ENCODE measurements at regions not wholly inside any gene's neighbourhood (a gene's known extent, or its start where the extent isn't known, plus 50 kb on each side); places are given as distances from the start of the nearest gene placed in this dataset.
A peak's percentile ranks its signal among the peaks of the same experiment; 100 is the strongest.

- CTCF ChIA-PET: no interaction called here
- Histone ChIP-seq H3K9me3 (ENCODE audit: control extremely low read depth in 1 of 5, control insufficient read depth in 4 of 5, insufficient read depth in 2 of 5, low read depth in 1 of 5, low read length in 4 of 5) (no peaks in the 10 kb centered on the region), H3K4me1 (ENCODE audit: control extremely low read depth in 1 of 4, control insufficient read depth in 4 of 4, insufficient read depth in 4 of 4, low read length in 3 of 4) (peaks cover 0 to 4% (median 0%) of the 10 kb centered on the region in 4 experiments), H3K27ac (ENCODE audit: insufficient read depth in 1 of 2, low read depth in 1 of 2, low read length in 2 of 2, poor library complexity in 1 of 2, severe bottlenecking in 2 of 2) (no peak overlapping the region), H3K36me3 (ENCODE audit: control insufficient read depth in 4 of 4, insufficient read depth in 4 of 4, low read length in 3 of 4) (no peaks in the 10 kb centered on the region), H3K27me3 (replicated peaks in 2 of 5; ENCODE audit: control insufficient read depth in 4 of 5, insufficient read depth in 5 of 5, low read length in 4 of 5) (no peaks in the 10 kb centered on the region), H3K4me3 (ENCODE audit: control insufficient read depth in 1 of 7, extremely low read depth in 1 of 7, insufficient read depth in 4 of 7, low read depth in 2 of 7, low read length in 6 of 7) (no peak overlapping the region)
- POLR2A ChIA-PET: no interaction called here
- WGBS (ENCODE audit: insufficient coverage): no CpG with 5 or more reads among the region's 4 CpGs
- DNase-seq: no peak
Observed at GRCh38 chr5:57325678-57326397, 152.0 kb downstream of the GPBP1 start.

- ChIA-PET POLR2A (no interaction called here), CTCF (no interaction called here)
- Histone ChIP-seq H3K4me3 (ENCODE audit: control insufficient read depth in 1 of 7, extremely low read depth in 1 of 7, insufficient read depth in 4 of 7, low read depth in 2 of 7, low read length in 6 of 7) (no peak overlapping the region), H3K4me1 (ENCODE audit: control extremely low read depth in 1 of 4, control insufficient read depth in 4 of 4, insufficient read depth in 4 of 4, low read length in 3 of 4) (peaks cover 0 to 9% (median 0%) of the 10 kb centered on the region in 4 experiments), H3K27me3 (replicated peaks in 2 of 5; ENCODE audit: control insufficient read depth in 4 of 5, insufficient read depth in 5 of 5, low read length in 4 of 5) (no peaks in the 10 kb centered on the region), H3K27ac (ENCODE audit: insufficient read depth in 1 of 2, low read depth in 1 of 2, low read length in 2 of 2, poor library complexity in 1 of 2, severe bottlenecking in 2 of 2) (no peak overlapping the region), H3K36me3 (ENCODE audit: control insufficient read depth in 4 of 4, insufficient read depth in 4 of 4, low read length in 3 of 4) (no peaks in the 10 kb centered on the region), H3K9me3 (ENCODE audit: control extremely low read depth in 1 of 5, control insufficient read depth in 4 of 5, insufficient read depth in 2 of 5, low read depth in 1 of 5, low read length in 4 of 5) (no peaks in the 10 kb centered on the region)
- WGBS (ENCODE audit: insufficient coverage): 100% methylated on average over 1 of the region's 4 CpGs
- no peak for DNase-seq
Observed at GRCh38 chr5:57324861-57325260, 151.0 kb downstream of the GPBP1 start.

- H3K4me3 ChIP-seq (ENCODE audit: control insufficient read depth in 1 of 7, extremely low read depth in 1 of 7, insufficient read depth in 4 of 7, low read depth in 2 of 7, low read length in 6 of 7): no peak overlapping the region
- peaks cover 0 to 9% (median 0%) of the 10 kb centered on the region in 4 experiments for H3K4me1 ChIP-seq (ENCODE audit: control extremely low read depth in 1 of 4, control insufficient read depth in 4 of 4, insufficient read depth in 4 of 4, low read length in 3 of 4)
- H3K9me3 ChIP-seq (ENCODE audit: control extremely low read depth in 1 of 5, control insufficient read depth in 4 of 5, insufficient read depth in 2 of 5, low read depth in 1 of 5, low read length in 4 of 5): no peaks in the 10 kb centered on the region
- CTCF ChIA-PET: interaction anchor here (1.4 kb wide), 1 partner anchor 21 kb away, joined by 3 read pairs; no protein-coding TSS in a partner anchor
- POLR2A ChIA-PET: no interaction called here
- no peaks in the 10 kb centered on the region for H3K27me3 ChIP-seq (replicated peaks in 2 of 5; ENCODE audit: control insufficient read depth in 4 of 5, insufficient read depth in 5 of 5, low read length in 4 of 5)
- no peak overlapping the region for H3K27ac ChIP-seq (ENCODE audit: insufficient read depth in 1 of 2, low read depth in 1 of 2, low read length in 2 of 2, poor library complexity in 1 of 2, severe bottlenecking in 2 of 2)
- no peak for DNase-seq
- no peaks in the 10 kb centered on the region for H3K36me3 ChIP-seq (ENCODE audit: control insufficient read depth in 4 of 4, insufficient read depth in 4 of 4, low read length in 3 of 4)
- 100% methylated on average over 1 of the region's 4 CpGs for WGBS (ENCODE audit: insufficient coverage)
Observed at GRCh38 chr5:57324181-57324580, 150.3 kb downstream of the GPBP1 start.

GRCh38 chr5:57320582-57320981 lies 146.7 kb downstream of the GPBP1 start:
- peaks cover 0 to 9% (median 0%) of the 10 kb centered on the region in 4 experiments for H3K4me1 ChIP-seq (ENCODE audit: control extremely low read depth in 1 of 4, control insufficient read depth in 4 of 4, insufficient read depth in 4 of 4, low read length in 3 of 4)
- H3K27me3 ChIP-seq (replicated peaks in 2 of 5; ENCODE audit: control insufficient read depth in 4 of 5, insufficient read depth in 5 of 5, low read length in 4 of 5): no peaks in the 10 kb centered on the region
- CTCF ChIA-PET: interaction anchor here (0.8 to 1.3 kb wide), 2 partner anchors 50 to 1140 kb away, joined by 3 to 4 read pairs; partner anchors contain the start of gene PLK2
- peak; percentile 6 to 71 (median 55) for DNase-seq
- H3K9me3 ChIP-seq (ENCODE audit: control extremely low read depth in 1 of 5, control insufficient read depth in 4 of 5, insufficient read depth in 2 of 5, low read depth in 1 of 5, low read length in 4 of 5): no peaks in the 10 kb centered on the region
- WGBS (ENCODE audit: insufficient coverage): 0% methylated on average over 4 of the region's 6 CpGs
- no peaks in the 10 kb centered on the region for H3K36me3 ChIP-seq (ENCODE audit: control insufficient read depth in 4 of 4, insufficient read depth in 4 of 4, low read length in 3 of 4)
- POLR2A ChIA-PET: no interaction called here
- H3K4me3 ChIP-seq (ENCODE audit: control insufficient read depth in 1 of 7, extremely low read depth in 1 of 7, insufficient read depth in 4 of 7, low read depth in 2 of 7, low read length in 6 of 7): no peak overlapping the region
- no peak overlapping the region for H3K27ac ChIP-seq (ENCODE audit: insufficient read depth in 1 of 2, low read depth in 1 of 2, low read length in 2 of 2, poor library complexity in 1 of 2, severe bottlenecking in 2 of 2)

GRCh38 chr5:57319628-57320027 lies 145.8 kb downstream of the GPBP1 start:
- H3K4me1 ChIP-seq (ENCODE audit: control extremely low read depth in 1 of 4, control insufficient read depth in 4 of 4, insufficient read depth in 4 of 4, low read length in 3 of 4): peaks cover 0 to 9% (median 0%) of the 10 kb centered on the region in 4 experiments
- H3K27ac ChIP-seq (ENCODE audit: insufficient read depth in 1 of 2, low read depth in 1 of 2, low read length in 2 of 2, poor library complexity in 1 of 2, severe bottlenecking in 2 of 2): no peak overlapping the region
- no peak overlapping the region for H3K4me3 ChIP-seq (ENCODE audit: control insufficient read depth in 1 of 7, extremely low read depth in 1 of 7, insufficient read depth in 4 of 7, low read depth in 2 of 7, low read length in 6 of 7)
- 98% methylated on average over 4 of the region's 4 CpGs for whole genome bisulfite sequencing (ENCODE audit: insufficient coverage)
- H3K36me3 ChIP-seq (ENCODE audit: control insufficient read depth in 4 of 4, insufficient read depth in 4 of 4, low read length in 3 of 4): no peaks in the 10 kb centered on the region
- no peak for DNase-seq
- no peaks in the 10 kb centered on the region for H3K9me3 ChIP-seq (ENCODE audit: control extremely low read depth in 1 of 5, control insufficient read depth in 4 of 5, insufficient read depth in 2 of 5, low read depth in 1 of 5, low read length in 4 of 5)
- POLR2A ChIA-PET: no interaction called here
- CTCF ChIA-PET: interaction anchor here (0.8 to 1.3 kb wide), 2 partner anchors 11 to 49 kb away, joined by 3 to 4 read pairs; no protein-coding TSS in a partner anchor
- no peaks in the 10 kb centered on the region for H3K27me3 ChIP-seq (replicated peaks in 2 of 5; ENCODE audit: control insufficient read depth in 4 of 5, insufficient read depth in 5 of 5, low read length in 4 of 5)

- WGBS (ENCODE audit: insufficient coverage): 98% methylated on average over 5 of the region's 5 CpGs
- H3K27ac ChIP-seq (ENCODE audit: insufficient read depth in 1 of 2, low read depth in 1 of 2, low read length in 2 of 2, poor library complexity in 1 of 2, severe bottlenecking in 2 of 2): no peak overlapping the region
- no peaks in the 10 kb centered on the region for H3K36me3 ChIP-seq (ENCODE audit: control insufficient read depth in 4 of 4, insufficient read depth in 4 of 4, low read length in 3 of 4)
- H3K27me3 ChIP-seq (replicated peaks in 2 of 5; ENCODE audit: control insufficient read depth in 4 of 5, insufficient read depth in 5 of 5, low read length in 4 of 5): no peaks in the 10 kb centered on the region
- CTCF ChIA-PET: interaction anchor here (1.3 kb wide), 1 partner anchor 15 kb away, joined by 3 read pairs; no protein-coding TSS in a partner anchor
- H3K9me3 ChIP-seq (ENCODE audit: control extremely low read depth in 1 of 5, control insufficient read depth in 4 of 5, insufficient read depth in 2 of 5, low read depth in 1 of 5, low read length in 4 of 5): no peaks in the 10 kb centered on the region
- POLR2A ChIA-PET: no interaction called here
- DNase-seq: no peak
- peaks cover 0 to 9% (median 0%) of the 10 kb centered on the region in 4 experiments for H3K4me1 ChIP-seq (ENCODE audit: control extremely low read depth in 1 of 4, control insufficient read depth in 4 of 4, insufficient read depth in 4 of 4, low read length in 3 of 4)
- no peak overlapping the region for H3K4me3 ChIP-seq (ENCODE audit: control insufficient read depth in 1 of 7, extremely low read depth in 1 of 7, insufficient read depth in 4 of 7, low read depth in 2 of 7, low read length in 6 of 7)
Observed at GRCh38 chr5:57318251-57318650, 144.4 kb downstream of the GPBP1 start.

GRCh38 chr5:57317341-57317740 lies 143.5 kb downstream of the GPBP1 start:
- Histone ChIP-seq H3K4me1 (ENCODE audit: control extremely low read depth in 1 of 4, control insufficient read depth in 4 of 4, insufficient read depth in 4 of 4, low read length in 3 of 4) (peaks cover 0 to 9% (median 0%) of the 10 kb centered on the region in 4 experiments), H3K36me3 (ENCODE audit: control insufficient read depth in 4 of 4, insufficient read depth in 4 of 4, low read length in 3 of 4) (no peaks in the 10 kb centered on the region), H3K27ac (ENCODE audit: insufficient read depth in 1 of 2, low read depth in 1 of 2, low read length in 2 of 2, poor library complexity in 1 of 2, severe bottlenecking in 2 of 2) (no peak overlapping the region), H3K27me3 (replicated peaks in 2 of 5; ENCODE audit: control insufficient read depth in 4 of 5, insufficient read depth in 5 of 5, low read length in 4 of 5) (no peaks in the 10 kb centered on the region), H3K9me3 (ENCODE audit: control extremely low read depth in 1 of 5, control insufficient read depth in 4 of 5, insufficient read depth in 2 of 5, low read depth in 1 of 5, low read length in 4 of 5) (no peaks in the 10 kb centered on the region), H3K4me3 (ENCODE audit: control insufficient read depth in 1 of 7, extremely low read depth in 1 of 7, insufficient read depth in 4 of 7, low read depth in 2 of 7, low read length in 6 of 7) (no peak overlapping the region)
- ChIA-PET CTCF (interaction anchor here (1.3 kb wide), 2 partner anchors 14 to 18 kb away, joined by 3 read pairs; no protein-coding TSS in a partner anchor), POLR2A (no interaction called here)
- WGBS (ENCODE audit: insufficient coverage): 95% methylated on average over 3 of the region's 5 CpGs
- DNase-seq: no peak
